Islet precursor cell (in vitro differentiated cells): ENCODE measurements at regions not wholly inside any gene's neighbourhood (a gene's known extent, or its start where the extent isn't known, plus 50 kb on each side); places are given as distances from the start of the nearest gene placed in this dataset.
A peak's percentile ranks its signal among the peaks of the same experiment; 100 is the strongest.

Experiments used
- DNase-seq: peaks from one replicate; pipeline ENCODE4 v3.0.0-alpha.2; 2018

GRCh38 chr6:67328269-67328668 is 1306.8 kb upstream of the ADGRB3 start:
- no peak for DNase-seq

- no peak for DNase-seq
Measured at GRCh38 chr6:67300430-67301040, 1334.5 kb upstream of the ADGRB3 start.

GRCh38 chr6:67292169-67292568 is 1342.9 kb upstream of the ADGRB3 start:
- DNase-seq, result no peak

GRCh38 chr6:67287566-67287965 is 1347.5 kb upstream of the ADGRB3 start:
- no peak for DNase-seq

- no peak for DNase-seq
Measured at GRCh38 chr6:67285770-67286495, 1349.1 kb upstream of the ADGRB3 start.

- no peak for DNase-seq
Measured at GRCh38 chr6:67277312-67277711, 1357.8 kb upstream of the ADGRB3 start.

GRCh38 chr6:67265996-67266921 is 1368.8 kb upstream of the ADGRB3 start:
- peak; percentile 67 for DNase-seq

GRCh38 chr6:67252663-67253062 is 1382.4 kb upstream of the ADGRB3 start:
- DNase-seq, result no peak

- no peak for DNase-seq
Measured at GRCh38 chr6:67248077-67248476, 1387.0 kb upstream of the ADGRB3 start.

GRCh38 chr6:67244037-67244436 is 1391.0 kb upstream of the ADGRB3 start:
- DNase-seq, result no peak

GRCh38 chr6:67237277-67237676 is 1397.8 kb upstream of the ADGRB3 start:
- DNase-seq, result no peak

- DNase-seq, result no peak
Measured at GRCh38 chr6:67231092-67231491, 1404.0 kb upstream of the ADGRB3 start.

GRCh38 chr6:67224989-67225388 is 1410.1 kb upstream of the ADGRB3 start:
- no peak for DNase-seq

- DNase-seq, result no peak
Measured at GRCh38 chr6:67221226-67221625, 1413.9 kb upstream of the ADGRB3 start.

- no peak for DNase-seq
Measured at GRCh38 chr6:67219346-67219745, 1415.7 kb upstream of the ADGRB3 start.

GRCh38 chr6:67212584-67212983 is 1422.5 kb upstream of the ADGRB3 start:
- DNase-seq, result no peak

- no peak for DNase-seq
Measured at GRCh38 chr6:67210450-67210849, 1424.6 kb upstream of the ADGRB3 start.

- no peak for DNase-seq
Measured at GRCh38 chr6:67201563-67201962, 1433.5 kb upstream of the ADGRB3 start.

- DNase-seq, result no peak
Measured at GRCh38 chr6:67200626-67201403, 1434.3 kb upstream of the ADGRB3 start.

GRCh38 chr6:67199425-67199824 is 1435.7 kb upstream of the ADGRB3 start:
- no peak for DNase-seq

- no peak for DNase-seq
Measured at GRCh38 chr6:67190733-67191132, 1444.3 kb upstream of the ADGRB3 start.

- no peak for DNase-seq
Measured at GRCh38 chr6:67184405-67184804, 1450.7 kb upstream of the ADGRB3 start.

GRCh38 chr6:67175101-67175500 is 1460.0 kb upstream of the ADGRB3 start:
- DNase-seq, result no peak
